ENCODE measurements at regions not wholly inside any gene's neighbourhood (a gene's known extent, or its start where the extent isn't known, plus 50 kb on each side); places are given as distances from the start of the nearest gene placed in this dataset.

GRCh38 chr1:199197695-199198094 is 558.9 kb downstream of the PTPRC start:
- no peaks in the 10 kb centered on the region for H3K36me3 ChIP-seq (ENCODE audit: control insufficient read depth in 4 of 4, insufficient read depth in 4 of 4, low read length in 4 of 4)
- WGBS, 2 donors = 95 to 97% methylated on average over 2 of the region's 2 CpGs
- no peak for TF ChIP-seq CTCF (IDR thresholded peaks at IDR 0.05; ENCODE audit: control extremely low read depth, extremely low read depth)
- ATAC-seq (ENCODE audit: insufficient read depth, low FRiP score) = no peak
- peaks cover 0 to 3% (median 0%) of the 10 kb centered on the region in 5 donors for H3K4me1 ChIP-seq (ENCODE audit: control insufficient read depth in 5 of 5, insufficient read depth in 5 of 5, low read length in 5 of 5)
- no peaks in the 10 kb centered on the region for H3K27me3 ChIP-seq (ENCODE audit: control insufficient read depth in 3 of 3, insufficient read depth in 3 of 3, low read length in 2 of 3)
- H3K27ac ChIP-seq (ENCODE audit: low read depth in 1 of 2, low read length in 1 of 2) = no peak overlapping the region
- no peak overlapping the region for H3K9ac ChIP-seq (ENCODE audit: insufficient read depth in 1 of 2, low read length in 2 of 2)
- peaks cover 0 to 4% (median 0%) of the 10 kb centered on the region in 4 donors for H3K9me3 ChIP-seq (ENCODE audit: control insufficient read depth in 4 of 4, insufficient read depth in 3 of 4, low read length in 3 of 4)
- H3K4me3 ChIP-seq = no peak overlapping the region
- DNase-seq = no peak

DNA sequence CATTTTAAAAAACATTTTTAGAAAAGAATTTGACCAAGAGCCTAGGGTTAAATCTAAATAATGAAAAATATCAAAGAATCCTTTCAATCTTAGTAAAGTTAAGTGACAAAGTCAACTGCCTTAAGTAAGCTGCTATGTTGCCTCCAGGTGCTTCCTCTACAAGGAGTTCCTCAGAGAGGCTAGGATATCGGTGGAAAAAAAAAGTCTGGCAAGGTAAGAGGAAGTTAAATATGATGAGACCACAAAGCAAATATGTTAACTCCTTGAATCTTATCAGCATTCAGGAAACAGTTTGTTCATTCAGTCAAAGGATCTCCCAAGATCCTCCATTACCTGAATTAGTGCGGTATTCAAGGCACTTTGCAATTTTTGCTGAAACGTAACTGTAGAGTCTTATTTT is 563.5 kb downstream of the PTPRC start:
- Histone ChIP-seq H3K27me3 (ENCODE audit: control insufficient read depth in 3 of 3, insufficient read depth in 3 of 3, low read length in 2 of 3) (no peaks in the 10 kb centered on the region), H3K9me3 (ENCODE audit: control insufficient read depth in 4 of 4, insufficient read depth in 3 of 4, low read length in 3 of 4) (no peaks in the 10 kb centered on the region), H3K27ac (ENCODE audit: low read depth in 1 of 2, low read length in 1 of 2) (no peak overlapping the region), H3K36me3 (ENCODE audit: control insufficient read depth in 4 of 4, insufficient read depth in 4 of 4, low read length in 4 of 4) (no peaks in the 10 kb centered on the region), H3K9ac (ENCODE audit: insufficient read depth in 1 of 2, low read length in 2 of 2) (no peak overlapping the region), H3K4me1 (ENCODE audit: control insufficient read depth in 5 of 5, insufficient read depth in 5 of 5, low read length in 5 of 5) (peaks cover 0 to 1% (median 0%) of the 10 kb centered on the region in 5 donors), H3K4me3 (no peak overlapping the region)
- no peak for TF ChIP-seq CTCF (IDR thresholded peaks at IDR 0.05; ENCODE audit: control extremely low read depth, extremely low read depth)
- ATAC-seq (ENCODE audit: insufficient read depth, low FRiP score) = peak; percentile 60
- DNase-seq = peak in 2 of 3 donors; percentile 18 to 50
- WGBS, 2 donors = 15 to 25% methylated on average over 3 of the region's 3 CpGs

- Histone ChIP-seq H3K4me3 (no peak overlapping the region), H3K27ac (ENCODE audit: low read depth in 1 of 2, low read length in 1 of 2) (no peak overlapping the region), H3K9ac (ENCODE audit: insufficient read depth in 1 of 2, low read length in 2 of 2) (no peak overlapping the region), H3K9me3 (ENCODE audit: control insufficient read depth in 4 of 4, insufficient read depth in 3 of 4, low read length in 3 of 4) (no peaks in the 10 kb centered on the region), H3K4me1 (ENCODE audit: control insufficient read depth in 5 of 5, insufficient read depth in 5 of 5, low read length in 5 of 5) (peaks cover 0 to 1% (median 0%) of the 10 kb centered on the region in 5 donors), H3K27me3 (ENCODE audit: control insufficient read depth in 3 of 3, insufficient read depth in 3 of 3, low read length in 2 of 3) (no peaks in the 10 kb centered on the region), H3K36me3 (ENCODE audit: control insufficient read depth in 4 of 4, insufficient read depth in 4 of 4, low read length in 4 of 4) (no peaks in the 10 kb centered on the region)
- no peak for ATAC-seq (ENCODE audit: insufficient read depth, low FRiP score)
- no peak for TF ChIP-seq CTCF (IDR thresholded peaks at IDR 0.05; ENCODE audit: control extremely low read depth, extremely low read depth)
- 88 to 93% methylated on average over 3 of the region's 3 CpGs for WGBS, 2 donors
- no peak for DNase-seq
Measured at GRCh38 chr1:199204231-199204630, 565.4 kb downstream of the PTPRC start.

DNA sequence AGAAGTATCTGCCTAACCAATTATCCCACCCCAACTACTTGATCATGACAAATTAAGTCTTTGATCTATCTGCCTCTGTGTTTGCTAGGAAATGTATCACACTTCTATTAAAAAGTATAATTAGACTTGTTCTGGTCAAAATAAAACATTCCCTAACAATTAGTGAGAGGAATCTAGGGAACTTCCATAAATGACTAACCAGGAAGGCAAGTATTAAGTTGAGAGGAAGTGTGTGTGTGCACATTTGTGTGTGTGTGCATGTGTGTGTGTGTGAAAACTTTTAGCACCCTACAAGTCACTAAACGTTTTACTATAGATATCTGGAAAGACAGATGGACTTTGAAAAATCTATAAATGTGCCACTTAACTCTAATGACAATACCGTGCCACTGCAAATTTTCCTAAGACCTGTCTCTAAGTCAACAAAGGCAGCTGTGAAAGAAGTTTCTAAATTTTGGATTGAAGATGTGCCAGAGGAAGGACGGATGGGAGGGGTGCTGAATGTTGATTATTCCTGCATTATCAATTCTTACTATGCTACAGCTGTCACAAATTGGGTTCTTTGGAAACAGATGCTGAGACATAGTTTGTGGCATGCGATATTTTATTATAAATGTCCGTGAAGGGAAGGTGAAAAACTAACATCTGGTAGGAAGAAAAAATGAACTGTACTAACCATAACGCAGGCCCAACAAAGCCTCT is 567.1 kb downstream of the PTPRC start:
- ATAC-seq (ENCODE audit: insufficient read depth, low FRiP score) = no peak
- no peak for TF ChIP-seq CTCF (IDR thresholded peaks at IDR 0.05; ENCODE audit: control extremely low read depth, extremely low read depth)
- WGBS, 2 donors = 64 to 71% methylated on average over 6 of the region's 6 CpGs

More for the DNA sequence above, 567.1 kb downstream of the PTPRC start:
- Histone ChIP-seq H3K27ac (ENCODE audit: low read depth in 1 of 2, low read length in 1 of 2) (no peak overlapping the region), H3K4me1 (ENCODE audit: control insufficient read depth in 5 of 5, insufficient read depth in 5 of 5, low read length in 5 of 5) (peaks cover 0 to 1% (median 0%) of the 10 kb centered on the region in 5 donors), H3K4me3 (no peak overlapping the region), H3K27me3 (ENCODE audit: control insufficient read depth in 3 of 3, insufficient read depth in 3 of 3, low read length in 2 of 3) (no peaks in the 10 kb centered on the region), H3K9ac (ENCODE audit: insufficient read depth in 1 of 2, low read length in 2 of 2) (no peak overlapping the region), H3K36me3 (ENCODE audit: control insufficient read depth in 4 of 4, insufficient read depth in 4 of 4, low read length in 4 of 4) (no peaks in the 10 kb centered on the region), H3K9me3 (ENCODE audit: control insufficient read depth in 4 of 4, insufficient read depth in 3 of 4, low read length in 3 of 4) (no peaks in the 10 kb centered on the region)
- no peak for DNase-seq

Data from lung (tissue), 11 donors.